NB4 (cell line): ENCODE measurements at regions not wholly inside any gene's neighbourhood (a gene's known extent, or its start where the extent isn't known, plus 50 kb on each side); places are given as distances from the start of the nearest gene placed in this dataset.

Source experiments
- DNase-seq: peaks from one replicate; pipeline ENCODE4 v3.0.0; 2010; ENCODE audit warnings: low read depth
- H3K4me3 ChIP-seq: one replicate; pipeline ENCODE4 v1.5.1; 2011; ENCODE audit warnings: mild to moderate bottlenecking, low read depth, low read length, moderate library complexity
- MYC ChIP-seq: IDR thresholded peaks from 2 replicates; pipeline ENCODE4 v1.6.1; 2011; ENCODE audit warnings: low read depth, low read length
- POLR2A ChIP-seq: IDR thresholded peaks from 2 replicates; pipeline ENCODE4 v1.6.1; 2011; ENCODE audit warnings: mild to moderate bottlenecking; ENCODE audit not compliant: insufficient read length; ENCODE audit errors: extremely low read depth
- TF ChIP-seq, protein P1 (sequence below): IDR thresholded peaks from 2 replicates; pipeline ENCODE4 v1.6.1; 2011; ENCODE audit warnings: low read depth, low read length
- TF ChIP-seq, protein P2 (sequence below): IDR thresholded peaks from one replicate; pipeline ENCODE4 v1.5.1; 2012; ENCODE audit warnings: low read depth, low read length

DNA sequence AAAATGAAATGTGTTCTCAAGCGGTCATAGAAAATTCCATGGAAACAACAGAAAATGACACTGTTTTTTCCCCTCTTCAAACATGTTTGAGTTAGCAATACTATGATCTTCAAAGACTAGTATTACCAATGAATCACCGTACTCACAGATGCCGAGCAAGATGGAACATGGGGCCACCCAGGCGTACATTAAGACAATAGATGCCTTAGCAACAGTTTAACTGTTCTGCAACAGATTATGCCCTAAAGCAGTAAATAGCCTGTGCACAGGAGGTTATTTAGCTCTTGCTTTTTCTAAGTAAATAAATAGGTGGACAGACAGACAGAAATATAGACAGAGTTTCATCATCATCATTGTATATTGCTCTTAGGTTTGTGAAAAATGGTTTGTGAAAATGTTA is 284.0 kb upstream of the DEFB112 start:
- TF ChIP-seq MYC (no peak), POLR2A (no peak)
- TF ChIP-seq, protein P1, sequence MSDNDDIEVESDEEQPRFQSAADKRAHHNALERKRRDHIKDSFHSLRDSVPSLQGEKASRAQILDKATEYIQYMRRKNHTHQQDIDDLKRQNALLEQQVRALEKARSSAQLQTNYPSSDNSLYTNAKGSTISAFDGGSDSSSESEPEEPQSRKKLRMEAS = no peak
- TF ChIP-seq, protein P2, sequence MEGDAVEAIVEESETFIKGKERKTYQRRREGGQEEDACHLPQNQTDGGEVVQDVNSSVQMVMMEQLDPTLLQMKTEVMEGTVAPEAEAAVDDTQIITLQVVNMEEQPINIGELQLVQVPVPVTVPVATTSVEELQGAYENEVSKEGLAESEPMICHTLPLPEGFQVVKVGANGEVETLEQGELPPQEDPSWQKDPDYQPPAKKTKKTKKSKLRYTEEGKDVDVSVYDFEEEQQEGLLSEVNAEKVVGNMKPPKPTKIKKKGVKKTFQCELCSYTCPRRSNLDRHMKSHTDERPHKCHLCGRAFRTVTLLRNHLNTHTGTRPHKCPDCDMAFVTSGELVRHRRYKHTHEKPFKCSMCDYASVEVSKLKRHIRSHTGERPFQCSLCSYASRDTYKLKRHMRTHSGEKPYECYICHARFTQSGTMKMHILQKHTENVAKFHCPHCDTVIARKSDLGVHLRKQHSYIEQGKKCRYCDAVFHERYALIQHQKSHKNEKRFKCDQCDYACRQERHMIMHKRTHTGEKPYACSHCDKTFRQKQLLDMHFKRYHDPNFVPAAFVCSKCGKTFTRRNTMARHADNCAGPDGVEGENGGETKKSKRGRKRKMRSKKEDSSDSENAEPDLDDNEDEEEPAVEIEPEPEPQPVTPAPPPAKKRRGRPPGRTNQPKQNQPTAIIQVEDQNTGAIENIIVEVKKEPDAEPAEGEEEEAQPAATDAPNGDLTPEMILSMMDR = no peak
- no peak overlapping the region for H3K4me3 ChIP-seq
- no peak for DNase-seq

DNA sequence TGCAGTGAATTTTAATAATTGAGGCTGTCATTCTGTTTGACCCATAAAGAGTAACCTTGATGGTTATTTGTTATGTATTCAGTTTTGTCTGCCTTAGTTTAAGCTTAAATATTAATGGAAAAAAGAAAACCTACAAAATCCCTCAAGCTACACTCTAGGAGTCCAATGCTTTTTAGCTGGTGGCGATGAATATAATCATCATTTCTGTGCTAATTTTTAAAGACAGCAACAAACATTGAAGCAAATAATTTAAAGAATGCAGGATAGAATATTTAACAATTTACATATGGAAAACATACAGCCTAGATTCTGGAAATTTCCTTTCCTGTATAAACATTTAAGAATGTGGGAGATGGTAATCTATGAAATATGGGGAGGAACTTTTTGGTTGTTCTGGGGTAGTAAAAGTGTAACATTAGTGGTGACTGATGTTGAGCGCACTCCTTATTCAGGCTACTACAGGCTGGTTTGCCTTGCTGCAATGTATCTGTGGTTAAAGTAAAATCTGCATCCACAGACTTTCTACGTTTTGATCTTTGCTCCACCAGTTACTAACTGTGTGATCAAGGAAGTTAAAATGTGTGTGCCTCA is 287.9 kb upstream of the DEFB112 start:
- TF ChIP-seq, protein P2 = no peak
- TF ChIP-seq POLR2A (no peak), MYC (no peak)
- TF ChIP-seq, protein P1 = no peak

DNA sequence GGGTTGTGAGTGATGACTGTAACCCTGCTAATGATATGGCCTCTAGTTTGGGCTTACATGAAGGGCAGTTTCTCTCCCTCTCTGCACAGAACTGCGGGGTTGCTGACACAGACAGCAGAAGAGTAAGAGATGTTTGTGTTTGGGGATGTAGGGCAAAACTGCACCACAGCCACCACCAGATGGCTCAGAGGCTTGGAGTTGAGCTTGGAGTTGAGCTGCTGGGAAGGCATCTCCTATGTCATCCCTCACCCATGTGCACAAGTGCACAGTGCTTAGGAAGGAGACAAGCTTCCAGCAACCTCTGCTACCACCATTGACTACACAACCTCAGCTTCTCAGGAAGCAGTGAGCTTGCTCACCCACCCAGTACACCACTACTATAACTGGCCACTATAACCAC is 303.9 kb upstream of the DEFB112 start:
- TF ChIP-seq, protein P1 = no peak
- TF ChIP-seq POLR2A = no peak
- TF ChIP-seq, protein P2 = no peak
- TF ChIP-seq MYC = no peak
- H3K4me3 ChIP-seq = no peak overlapping the region
- no peak for DNase-seq

More for the DNA sequence above, 287.9 kb upstream of the DEFB112 start:
- H3K4me3 ChIP-seq = no peak overlapping the region
- DNase-seq = no peak

DNA sequence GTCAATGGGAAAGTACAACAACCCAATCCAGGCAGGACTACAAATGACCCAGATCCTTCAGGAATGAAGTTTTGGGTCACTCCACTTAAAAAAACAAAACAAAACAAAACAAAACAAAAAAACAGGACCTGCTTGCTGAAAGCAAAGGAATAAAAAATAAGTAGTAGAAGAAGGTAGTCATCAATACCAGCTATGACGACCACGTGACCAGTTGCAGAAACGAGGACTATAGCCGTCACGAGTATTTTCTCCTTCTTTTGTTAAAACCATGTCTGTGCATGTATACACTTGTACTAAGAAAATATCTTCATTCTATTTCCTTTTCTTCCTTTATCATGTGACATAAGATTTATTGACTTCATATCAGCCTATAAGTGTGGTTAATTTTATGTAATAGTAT is 308.4 kb upstream of the DEFB112 start:
- no peak for DNase-seq
- H3K4me3 ChIP-seq = no peak overlapping the region
- TF ChIP-seq, protein P1 = no peak
- TF ChIP-seq MYC = no peak
- no peak for TF ChIP-seq POLR2A
- TF ChIP-seq, protein P2 = no peak

DNA sequence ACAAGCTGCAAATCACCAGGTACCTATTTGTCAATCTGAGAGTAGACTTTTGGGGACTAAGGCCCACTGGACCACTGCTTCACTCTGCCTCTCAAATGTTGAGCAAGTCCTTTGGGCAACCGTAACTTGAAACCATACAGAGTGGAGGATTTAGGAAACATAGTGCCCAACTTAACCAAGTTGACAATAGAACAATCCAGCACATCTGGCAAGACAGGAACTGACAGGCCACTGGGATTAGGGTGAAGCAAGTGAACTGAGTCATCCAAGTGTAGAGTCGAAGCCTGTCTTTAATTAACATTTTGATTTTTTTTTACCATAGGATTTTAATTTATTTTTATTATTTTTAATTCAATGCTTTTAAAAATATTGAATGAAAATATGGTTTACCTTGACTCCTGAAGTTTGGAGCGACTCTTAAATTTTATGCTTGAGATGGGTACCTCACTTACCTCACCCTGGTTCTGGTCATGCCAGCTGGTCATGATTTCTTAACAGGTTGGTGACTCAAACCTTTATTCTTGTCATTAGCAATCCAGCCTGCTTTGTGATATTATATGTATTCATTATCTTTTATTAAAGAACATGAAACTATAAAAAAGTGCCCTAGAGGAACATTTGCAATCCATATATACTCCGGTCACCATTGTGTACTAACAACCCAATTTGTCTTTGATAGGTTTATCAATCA is 312.1 kb upstream of the DEFB112 start:
- DNase-seq = no peak
- no peak overlapping the region for H3K4me3 ChIP-seq
- TF ChIP-seq POLR2A = no peak
- TF ChIP-seq, protein P2 = no peak
- TF ChIP-seq MYC = no peak
- TF ChIP-seq, protein P1 = no peak
